ENCODE measurements at regions not wholly inside any gene's neighbourhood (a gene's known extent, or its start where the extent isn't known, plus 50 kb on each side); places are given as distances from the start of the nearest gene placed in this dataset.

DNA sequence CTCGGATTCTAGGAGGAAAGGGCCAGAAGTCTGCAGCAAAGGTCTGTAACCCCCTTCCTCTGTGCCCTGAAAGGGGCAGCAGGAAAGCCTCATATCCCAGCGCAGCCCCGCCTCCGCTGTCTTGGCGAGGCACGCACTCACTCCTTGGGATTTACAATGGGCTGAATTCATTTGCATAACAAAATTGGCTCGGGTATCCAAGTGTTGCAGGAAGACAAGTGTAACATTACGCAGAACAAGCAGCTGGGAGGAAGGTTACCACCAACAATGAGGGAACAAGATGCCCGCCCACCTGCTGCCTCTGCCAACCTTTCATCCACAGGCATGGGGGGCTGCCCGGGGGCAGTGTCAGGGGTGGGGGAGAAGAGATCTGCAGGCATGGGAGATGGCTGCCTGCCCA is 130.4 kb downstream of the MRM1 start:
- no peak for DNase-seq
- H3K27ac ChIP-seq, result no peak overlapping the region
- H3K4me3 ChIP-seq, result no peak overlapping the region
- TF ChIP-seq, protein P1, sequence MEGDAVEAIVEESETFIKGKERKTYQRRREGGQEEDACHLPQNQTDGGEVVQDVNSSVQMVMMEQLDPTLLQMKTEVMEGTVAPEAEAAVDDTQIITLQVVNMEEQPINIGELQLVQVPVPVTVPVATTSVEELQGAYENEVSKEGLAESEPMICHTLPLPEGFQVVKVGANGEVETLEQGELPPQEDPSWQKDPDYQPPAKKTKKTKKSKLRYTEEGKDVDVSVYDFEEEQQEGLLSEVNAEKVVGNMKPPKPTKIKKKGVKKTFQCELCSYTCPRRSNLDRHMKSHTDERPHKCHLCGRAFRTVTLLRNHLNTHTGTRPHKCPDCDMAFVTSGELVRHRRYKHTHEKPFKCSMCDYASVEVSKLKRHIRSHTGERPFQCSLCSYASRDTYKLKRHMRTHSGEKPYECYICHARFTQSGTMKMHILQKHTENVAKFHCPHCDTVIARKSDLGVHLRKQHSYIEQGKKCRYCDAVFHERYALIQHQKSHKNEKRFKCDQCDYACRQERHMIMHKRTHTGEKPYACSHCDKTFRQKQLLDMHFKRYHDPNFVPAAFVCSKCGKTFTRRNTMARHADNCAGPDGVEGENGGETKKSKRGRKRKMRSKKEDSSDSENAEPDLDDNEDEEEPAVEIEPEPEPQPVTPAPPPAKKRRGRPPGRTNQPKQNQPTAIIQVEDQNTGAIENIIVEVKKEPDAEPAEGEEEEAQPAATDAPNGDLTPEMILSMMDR (IDR thresholded peaks at IDR 0.05), result no peak
- no peak for TF ChIP-seq POLR2A (IDR thresholded peaks at IDR 0.05)
- no peak for TF ChIP-seq EP300 (IDR thresholded peaks at IDR 0.05)
- 9 to 11% (median 9%) methylated on average over 10 of the region's 10 CpGs for WGBS, 3 donors
- intact Hi-C loops (cut with DNase I), result no loop called here
- no peaks in the 10 kb centered on the region for H3K9me3 ChIP-seq
- no peaks in the 10 kb centered on the region for H3K4me1 ChIP-seq (ENCODE audit: insufficient read depth)
- H3K36me3 ChIP-seq, result no peaks in the 10 kb centered on the region
- no peaks in the 10 kb centered on the region for H3K27me3 ChIP-seq

- 89 to 91% (median 90%) methylated on average over 5 of the region's 5 CpGs for WGBS, 3 donors
- no peaks in the 10 kb centered on the region for H3K9me3 ChIP-seq
- H3K36me3 ChIP-seq, result no peaks in the 10 kb centered on the region
- no peak overlapping the region for H3K4me3 ChIP-seq
- intact Hi-C loops (cut with DNase I), result no loop called here
- DNase-seq, result no peak
- TF ChIP-seq, protein P1 (IDR thresholded peaks at IDR 0.05), result no peak
- no peak for TF ChIP-seq EP300 (IDR thresholded peaks at IDR 0.05)
- no peak for TF ChIP-seq POLR2A (IDR thresholded peaks at IDR 0.05)
- H3K27me3 ChIP-seq, result no peaks in the 10 kb centered on the region
- no peak overlapping the region for H3K27ac ChIP-seq
- no peaks in the 10 kb centered on the region for H3K4me1 ChIP-seq (ENCODE audit: insufficient read depth)
Measured at GRCh38 chr17:36732351-36732750, 131.0 kb downstream of the MRM1 start.

DNA sequence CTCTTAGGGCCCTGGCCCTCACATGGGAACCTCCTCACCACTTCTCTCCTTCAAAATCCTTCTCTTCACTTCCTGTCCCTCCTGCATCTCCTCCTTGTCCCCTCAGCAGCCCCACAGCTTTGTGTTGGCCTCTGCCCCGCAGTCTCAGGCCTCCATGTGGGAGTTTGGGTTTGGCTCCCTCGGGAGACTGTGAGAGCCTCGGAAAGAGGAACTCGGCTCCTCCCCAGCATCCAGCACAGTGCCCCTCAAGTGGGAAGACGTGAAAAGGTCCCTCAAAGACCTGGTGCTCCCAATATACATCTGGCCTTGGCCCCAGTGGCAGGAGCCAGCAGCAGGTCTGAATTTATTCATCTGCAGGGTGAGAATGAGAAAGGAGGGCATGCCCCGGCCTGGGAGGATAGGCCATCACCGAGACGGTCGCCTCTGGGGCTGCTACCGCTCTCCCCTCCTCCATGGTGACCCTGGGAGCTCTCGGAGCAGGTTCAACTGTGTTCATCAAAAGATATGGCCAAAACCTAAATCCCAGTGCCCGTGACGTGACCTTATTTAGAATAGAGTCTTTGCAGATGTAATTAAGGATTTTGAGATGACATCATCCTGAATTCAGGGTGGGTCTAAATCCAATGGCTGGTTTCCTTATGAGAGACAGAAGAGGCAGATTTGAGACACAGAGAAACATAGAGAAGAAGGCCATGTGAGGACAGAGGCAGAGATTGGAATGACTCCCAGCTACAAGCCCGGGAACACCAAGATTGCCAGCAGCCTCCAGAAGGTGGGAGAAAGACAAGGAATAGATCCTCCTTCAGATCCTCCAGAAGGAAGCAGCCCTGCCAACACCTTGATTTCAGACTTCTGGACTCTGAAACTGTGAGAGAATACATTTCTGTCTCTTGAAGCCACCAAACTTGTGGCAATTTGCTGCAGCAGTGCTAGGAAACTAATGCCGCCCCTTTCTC is 135.1 kb downstream of the MRM1 start:
- no peaks in the 10 kb centered on the region for H3K27me3 ChIP-seq

GRCh38 chr17:36739208-36739607 is 137.8 kb downstream of the MRM1 start:
- H3K9me3 ChIP-seq, result no peaks in the 10 kb centered on the region
- DNase-seq, result no peak
- no peaks in the 10 kb centered on the region for H3K4me1 ChIP-seq (ENCODE audit: insufficient read depth)
- H3K27ac ChIP-seq, result no peak overlapping the region
- intact Hi-C loops (cut with DNase I), result no loop called here
- TF ChIP-seq, protein P1 (IDR thresholded peaks at IDR 0.05), result no peak
- TF ChIP-seq POLR2A (IDR thresholded peaks at IDR 0.05), result no peak
- TF ChIP-seq EP300 (IDR thresholded peaks at IDR 0.05), result no peak
- H3K4me3 ChIP-seq, result no peak overlapping the region
- no peaks in the 10 kb centered on the region for H3K27me3 ChIP-seq
- WGBS, 3 donors, result 84 to 91% (median 89%) methylated on average over 6 of the region's 6 CpGs
- no peaks in the 10 kb centered on the region for H3K36me3 ChIP-seq

More for the DNA sequence above, 135.1 kb downstream of the MRM1 start:
- intact Hi-C loops (cut with DNase I), result no loop called here
- WGBS, 3 donors, result 60 to 66% (median 62%) methylated on average over 15 of the region's 15 CpGs
- Histone ChIP-seq H3K36me3 (no peaks in the 10 kb centered on the region), H3K4me1 (ENCODE audit: insufficient read depth) (no peaks in the 10 kb centered on the region), H3K27ac (no peak overlapping the region), H3K9me3 (no peaks in the 10 kb centered on the region), H3K4me3 (no peak overlapping the region)
- DNase-seq, result no peak
- TF ChIP-seq, protein P1 (IDR thresholded peaks at IDR 0.05), result no peak
